ENCODE measurements at regions not wholly inside any gene's neighbourhood (a gene's known extent, or its start where the extent isn't known, plus 50 kb on each side); places are given as distances from the start of the nearest gene placed in this dataset.

- TF ChIP-seq GATA2 (IDR thresholded peaks at IDR 0.05; ENCODE audit: low read depth, low read length) = no peak
- TF ChIP-seq GATA3 (IDR thresholded peaks at IDR 0.05; ENCODE audit: low read depth, low read length) = no peak
Measured at GRCh38 chr6:156434049-156434794, 343.0 kb upstream of the ARID1B start.
